Gastrocnemius medialis (tissue), 4 donors: ENCODE measurements at regions not wholly inside any gene's neighbourhood (a gene's known extent, or its start where the extent isn't known, plus 50 kb on each side); places are given as distances from the start of the nearest gene placed in this dataset.

Experiments
- ATAC-seq, 2 donors: fragments of 150-250 bp; one replicate each; pipeline ENCODE4 v1.9.1; 2016
- DNase-seq, 2 donors: peaks; one replicate each; pipeline ENCODE4 v3.0.0-alpha.2; 2019
- H3K27ac ChIP-seq, 4 donors: fragments of 200-600 bp; sonication (generic); 1 replicate in 1 of 4; 2 replicates in 3 of 4; pipeline ENCODE4 v1.5.1; 2016 to 2018; ENCODE audit warnings: mild to moderate bottlenecking in 2 of 4, moderate library complexity in 1 of 4
- H3K27me3 ChIP-seq, 3 donors: fragments of 200-600 bp; sonication (generic) in 2 of 3; 1 replicate in 1 of 3; 2 replicates in 2 of 3; pipeline versions ENCODE4 v1.5.1 to v1.6.0; 2016 to 2019; ENCODE audit warnings: mild to moderate bottlenecking in 1 of 3, moderate library complexity in 1 of 3
- H3K36me3 ChIP-seq, 2 donors: fragments of 200-600 bp; sonication (generic) in 1 of 2; one replicate each; pipeline ENCODE4 v1.5.1; 2017 to 2018
- H3K4me1 ChIP-seq, 2 donors: fragments of 200-600 bp; sonication (generic) in 1 of 2; one replicate each; pipeline ENCODE4 v1.5.1; 2016 to 2017; ENCODE audit warnings: mild to moderate bottlenecking in 2 of 2
- H3K4me3 ChIP-seq, 4 donors: fragments of 200-600 bp; sonication (generic) in 3 of 4; 1 replicate in 1 of 4; 2 replicates in 3 of 4; pipeline ENCODE4 v1.5.1; 2016 to 2019; ENCODE audit warnings: mild to moderate bottlenecking in 2 of 4
- H3K9me3 ChIP-seq, 3 donors: fragments of 200-600 bp; sonication (generic) in 2 of 3; 1 replicate in 1 of 3; 2 replicates in 2 of 3; pipeline ENCODE4 v1.5.1; 2016 to 2019
- POLR2A ChIP-seq, 2 donors: fragments of 450-650 bp; IDR thresholded peaks; one replicate each; pipeline ENCODE4 v1.6.1; 2017; ENCODE audit warnings: antibody characterized with exemption in 2 of 2, mild to moderate bottlenecking in 2 of 2, moderate library complexity in 2 of 2
- in situ Hi-C, 4 donors: fragments of 200-750 bp; cut with MboI; loops; one replicate each; pipeline versions ENCODE4 v1.15.0 to v1.8.0; 2017; ENCODE audit warnings: low sequenced_read_pairs in 4 of 4
- intact Hi-C: fragments of 100-400 bp; cut with DNase I; formaldehyde crosslinking; loops from one replicate; pipeline ENCODE4 v1.15.1; 2023; ENCODE audit warnings: low total_unique reads
- TF ChIP-seq, protein P1 (sequence below), 5 experiments: fragments of 450-650 bp in 3 of 5; fragments of 200-600 bp in 2 of 5; sonication (generic) in 2 of 5; IDR thresholded peaks in 4 of 5; conservative IDR thresholded peaks in 1 of 5; 1 replicate in 4 of 5; 2 replicates in 1 of 5; pipeline ENCODE4 v1.5.1; 2016 to 2019; ENCODE audit warnings: antibody characterized with exemption in 5 of 5, mild to moderate bottlenecking in 3 of 5, moderate library complexity in 3 of 5

DNA sequence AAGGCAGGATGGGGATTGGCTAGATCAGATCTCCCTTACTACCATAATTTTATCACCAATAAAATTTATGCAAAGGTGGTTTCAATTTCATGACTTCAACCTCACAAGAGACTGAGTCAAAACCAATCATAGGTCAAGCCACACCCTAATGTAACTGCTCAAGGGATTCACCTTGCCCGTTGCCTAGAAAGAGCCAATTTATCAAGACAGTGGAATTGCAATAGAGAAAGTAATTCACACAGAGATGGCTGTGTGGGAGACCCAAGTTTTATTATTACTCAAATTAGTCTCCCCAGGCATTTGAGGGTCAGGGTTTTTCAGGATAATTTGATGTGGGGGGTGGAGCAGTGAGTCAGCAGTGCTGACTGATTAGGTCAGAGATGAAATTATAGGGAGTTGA lies 340.6 kb downstream of the RND3 start:
- no peak overlapping the region for H3K27ac ChIP-seq
- no peaks in the 10 kb centered on the region for H3K4me1 ChIP-seq
- in situ Hi-C loops: no loop called here
- ATAC-seq (no peak), DNase-seq (no peak)
- no peaks in the 10 kb centered on the region for H3K27me3 ChIP-seq
- H3K36me3 ChIP-seq: no peaks in the 10 kb centered on the region
- TF ChIP-seq, protein P1, sequence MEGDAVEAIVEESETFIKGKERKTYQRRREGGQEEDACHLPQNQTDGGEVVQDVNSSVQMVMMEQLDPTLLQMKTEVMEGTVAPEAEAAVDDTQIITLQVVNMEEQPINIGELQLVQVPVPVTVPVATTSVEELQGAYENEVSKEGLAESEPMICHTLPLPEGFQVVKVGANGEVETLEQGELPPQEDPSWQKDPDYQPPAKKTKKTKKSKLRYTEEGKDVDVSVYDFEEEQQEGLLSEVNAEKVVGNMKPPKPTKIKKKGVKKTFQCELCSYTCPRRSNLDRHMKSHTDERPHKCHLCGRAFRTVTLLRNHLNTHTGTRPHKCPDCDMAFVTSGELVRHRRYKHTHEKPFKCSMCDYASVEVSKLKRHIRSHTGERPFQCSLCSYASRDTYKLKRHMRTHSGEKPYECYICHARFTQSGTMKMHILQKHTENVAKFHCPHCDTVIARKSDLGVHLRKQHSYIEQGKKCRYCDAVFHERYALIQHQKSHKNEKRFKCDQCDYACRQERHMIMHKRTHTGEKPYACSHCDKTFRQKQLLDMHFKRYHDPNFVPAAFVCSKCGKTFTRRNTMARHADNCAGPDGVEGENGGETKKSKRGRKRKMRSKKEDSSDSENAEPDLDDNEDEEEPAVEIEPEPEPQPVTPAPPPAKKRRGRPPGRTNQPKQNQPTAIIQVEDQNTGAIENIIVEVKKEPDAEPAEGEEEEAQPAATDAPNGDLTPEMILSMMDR (IDR thresholded peaks at IDR 0.05 in 4 of 5, conservative IDR thresholded peaks at IDR 0.05 in 1 of 5): no peak
- no peak for TF ChIP-seq POLR2A (IDR thresholded peaks at IDR 0.05)
- H3K4me3 ChIP-seq: no peak overlapping the region
- H3K9me3 ChIP-seq: no peaks in the 10 kb centered on the region
- intact Hi-C loops: no loop called here

DNA sequence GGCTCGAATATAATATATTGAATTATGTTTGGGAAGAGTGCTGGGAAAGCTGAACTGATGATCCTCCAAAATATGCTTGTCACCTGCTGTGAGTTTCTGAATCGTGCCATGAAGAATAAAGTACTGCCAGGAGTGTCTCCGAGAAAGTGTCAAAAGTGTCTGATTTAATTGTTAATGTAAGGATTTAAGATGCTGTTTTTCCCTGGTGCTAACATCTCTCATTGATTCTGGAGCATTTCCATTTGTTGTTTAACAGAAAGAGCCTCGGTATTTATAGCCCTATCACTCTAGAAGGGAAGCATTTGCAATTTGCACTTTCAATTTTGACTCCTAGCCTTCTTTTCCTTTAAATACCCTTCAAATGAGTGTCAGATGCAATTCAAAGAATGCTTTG lies 342.2 kb downstream of the RND3 start:
- no peak for ATAC-seq
- no peaks in the 10 kb centered on the region for H3K36me3 ChIP-seq
- no peak overlapping the region for H3K27ac ChIP-seq
- H3K4me1 ChIP-seq: no peaks in the 10 kb centered on the region
- in situ Hi-C loops (no loop called here), intact Hi-C loops (no loop called here)
- no peak for TF ChIP-seq POLR2A (IDR thresholded peaks at IDR 0.05)
- TF ChIP-seq, protein P1 (IDR thresholded peaks at IDR 0.05 in 4 of 5, conservative IDR thresholded peaks at IDR 0.05 in 1 of 5): no peak
- H3K9me3 ChIP-seq: no peaks in the 10 kb centered on the region
- no peaks in the 10 kb centered on the region for H3K27me3 ChIP-seq
- no peak for DNase-seq
- H3K4me3 ChIP-seq: no peak overlapping the region

DNA sequence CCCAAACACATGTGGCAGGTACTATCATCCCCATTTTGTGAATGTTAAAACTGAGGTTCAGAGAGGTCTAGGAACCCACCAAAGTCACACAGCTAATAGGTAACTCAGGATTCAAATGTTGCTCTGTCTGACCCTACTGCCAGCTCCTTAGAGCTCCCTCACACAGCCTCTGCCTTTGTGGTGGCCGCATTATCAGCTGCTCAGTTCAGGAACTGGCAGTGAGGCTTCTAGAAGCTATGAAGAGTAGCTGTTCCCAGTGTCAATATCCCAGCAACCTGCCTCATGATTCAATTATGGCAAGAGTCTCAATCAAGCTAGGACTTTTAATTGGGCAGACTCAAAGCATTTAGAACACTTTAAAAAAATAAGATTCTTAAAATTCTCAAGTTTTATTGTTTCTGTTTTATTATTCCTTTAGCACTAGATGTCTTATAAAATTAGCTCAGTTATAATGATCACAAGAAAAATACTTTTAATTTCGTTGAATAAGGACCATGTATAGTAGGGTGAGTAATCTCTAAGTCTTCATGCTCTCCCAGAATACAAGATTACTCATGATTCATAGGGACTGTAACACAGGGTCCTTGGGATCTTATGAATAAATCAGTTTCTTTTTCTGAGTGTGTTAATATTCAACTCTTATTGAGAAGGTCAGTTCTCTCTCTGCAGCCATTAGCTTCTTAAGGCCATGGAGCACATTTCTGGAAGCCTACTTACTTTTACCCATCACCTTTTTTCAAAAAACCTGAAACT lies 342.7 kb downstream of the RND3 start:
- Histone ChIP-seq H3K27ac (no peak overlapping the region), H3K27me3 (no peaks in the 10 kb centered on the region), H3K9me3 (no peaks in the 10 kb centered on the region), H3K36me3 (no peaks in the 10 kb centered on the region), H3K4me1 (no peaks in the 10 kb centered on the region), H3K4me3 (no peak overlapping the region)
- TF ChIP-seq, protein P1 (IDR thresholded peaks at IDR 0.05 in 4 of 5, conservative IDR thresholded peaks at IDR 0.05 in 1 of 5): no peak
- TF ChIP-seq POLR2A (IDR thresholded peaks at IDR 0.05): no peak
- in situ Hi-C loops: no loop called here
- no peak for DNase-seq
- no peak for ATAC-seq
- intact Hi-C loops: no loop called here

DNA sequence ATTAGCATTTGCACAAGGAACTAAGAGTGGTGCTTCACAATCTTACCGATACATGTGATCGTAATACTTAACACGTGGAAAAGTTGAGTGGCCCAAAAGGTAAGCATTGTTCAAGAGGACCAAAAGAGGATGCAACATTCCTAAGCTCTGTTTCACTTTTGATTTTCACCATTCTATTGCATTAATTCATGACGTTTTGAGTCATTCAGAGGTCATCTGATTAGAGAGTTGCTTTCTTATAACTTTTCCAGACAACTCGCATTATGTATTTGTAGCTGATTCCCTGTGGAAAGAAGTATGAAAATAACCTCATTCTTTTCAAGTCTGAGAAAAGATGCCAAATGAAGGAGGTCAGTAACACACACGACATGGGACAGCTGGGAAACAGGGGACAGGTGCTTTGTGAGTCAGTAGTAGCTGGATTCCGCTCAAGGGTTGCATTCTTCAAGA lies 344.4 kb downstream of the RND3 start:
- Histone ChIP-seq H3K36me3 (no peaks in the 10 kb centered on the region), H3K9me3 (no peaks in the 10 kb centered on the region), H3K4me3 (no peak overlapping the region), H3K4me1 (no peaks in the 10 kb centered on the region), H3K27ac (no peak overlapping the region), H3K27me3 (no peaks in the 10 kb centered on the region)
- DNase-seq (no peak), ATAC-seq (no peak)
- in situ Hi-C loops (no loop called here), intact Hi-C loops (no loop called here)
- TF ChIP-seq, protein P1 (IDR thresholded peaks at IDR 0.05 in 4 of 5, conservative IDR thresholded peaks at IDR 0.05 in 1 of 5): no peak
- TF ChIP-seq POLR2A (IDR thresholded peaks at IDR 0.05): no peak

DNA sequence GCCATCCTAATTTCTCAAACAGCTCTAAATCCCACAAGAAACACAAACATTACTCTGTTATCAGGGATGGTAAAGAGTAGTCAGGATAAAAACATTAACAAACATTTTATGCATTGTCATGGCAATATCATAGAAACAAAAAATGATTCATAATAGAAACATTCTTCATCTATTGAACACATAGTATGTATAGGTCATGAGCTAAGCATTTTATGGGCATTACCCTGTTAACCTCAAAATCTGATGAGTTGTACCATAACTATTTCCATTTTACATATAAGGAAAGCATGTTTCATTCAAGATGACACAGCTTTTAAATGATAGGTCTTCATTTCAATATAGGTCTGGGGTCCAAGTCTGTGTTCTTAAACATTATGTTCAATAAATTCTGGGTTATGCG lies 344.9 kb downstream of the RND3 start:
- no peak overlapping the region for H3K27ac ChIP-seq
- no peak for TF ChIP-seq POLR2A (IDR thresholded peaks at IDR 0.05)
- TF ChIP-seq, protein P1 (IDR thresholded peaks at IDR 0.05 in 4 of 5, conservative IDR thresholded peaks at IDR 0.05 in 1 of 5): no peak
- no peaks in the 10 kb centered on the region for H3K4me1 ChIP-seq
- H3K4me3 ChIP-seq: no peak overlapping the region
- intact Hi-C loops: no loop called here
- in situ Hi-C loops: no loop called here
- no peak for DNase-seq
- H3K27me3 ChIP-seq: no peaks in the 10 kb centered on the region
- no peaks in the 10 kb centered on the region for H3K9me3 ChIP-seq
- H3K36me3 ChIP-seq: no peaks in the 10 kb centered on the region
- ATAC-seq: no peak
